HG03521 (cell line): ENCODE measurements at regions not wholly inside any gene's neighbourhood (a gene's known extent, or its start where the extent isn't known, plus 50 kb on each side); places are given as distances from the start of the nearest gene placed in this dataset.
"Not testable (repeated sequence)": the region's sequence is repeated elsewhere in the genome, so short reads cannot be mapped to it uniquely, and the experiment has no call there.

Source experiments
- ATAC-seq: cut with Tn5 transposase; IDR thresholded peaks from one replicate; pipeline ENCODE4 v1.9.1; 2021; ENCODE audit warnings: mild to moderate bottlenecking, moderate library complexity; ENCODE audit not compliant: unreplicated experiment

DNA sequence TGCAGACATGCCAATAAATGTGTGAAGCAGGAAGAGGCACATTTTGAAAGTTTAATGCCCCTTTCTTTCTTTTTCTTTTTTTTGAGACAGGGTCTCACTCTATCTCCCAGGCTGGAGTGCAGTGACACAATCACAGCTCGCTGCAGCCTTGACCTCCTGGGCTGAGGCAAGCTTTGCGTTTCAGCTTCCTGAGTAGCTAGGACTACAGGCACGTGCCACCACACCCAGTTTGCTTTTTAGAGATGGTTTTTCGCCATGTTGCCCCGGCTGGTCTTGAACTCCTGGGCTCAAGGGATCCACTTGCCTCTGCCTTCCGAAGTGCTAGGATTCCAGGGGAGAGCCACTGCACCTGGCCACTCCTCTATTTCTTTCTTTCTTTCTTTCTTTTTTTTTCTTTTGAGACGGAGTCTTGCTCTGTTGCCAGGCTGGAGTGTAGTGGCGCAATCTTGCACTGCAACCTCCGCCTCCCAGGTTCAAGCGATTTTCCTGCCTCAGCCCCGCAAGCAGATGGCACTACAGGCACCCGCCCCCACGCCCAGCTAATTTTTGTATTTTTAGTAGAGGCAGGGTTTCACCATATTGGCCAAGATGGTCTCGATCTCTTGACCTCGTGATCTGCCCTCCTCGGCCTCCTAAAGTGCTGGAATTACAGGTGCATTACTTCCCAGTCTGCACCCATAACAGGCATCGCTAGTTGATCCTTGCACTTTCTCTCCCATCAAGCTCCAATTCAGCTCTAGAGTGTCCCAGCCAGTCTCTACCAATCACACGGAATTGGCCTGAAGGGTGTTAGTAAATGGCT lies 77.5 kb upstream of the RUNX3 start:
- not testable (repeated sequence) for ATAC-seq

DNA sequence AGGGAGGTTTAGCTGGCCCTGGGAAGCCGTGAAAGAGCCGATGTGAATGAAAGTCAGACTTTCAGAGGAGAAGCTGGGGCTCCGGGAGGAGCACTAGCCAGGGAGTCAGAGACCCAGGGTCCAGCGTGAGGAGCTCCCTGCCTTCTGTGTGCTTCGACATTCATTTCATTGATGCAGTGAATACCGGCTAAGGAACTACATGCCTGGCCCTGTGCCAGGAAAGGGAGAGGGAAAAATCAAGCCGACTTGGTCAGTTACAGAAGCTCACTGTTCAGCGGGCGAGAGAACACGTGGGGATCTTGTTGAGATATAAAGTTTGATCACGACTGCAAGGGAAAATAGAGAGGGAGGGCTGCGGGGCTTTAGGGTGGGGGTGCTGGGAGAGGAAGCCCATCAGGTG lies 76.7 kb upstream of the RUNX3 start:
- ATAC-seq, result no peak

DNA sequence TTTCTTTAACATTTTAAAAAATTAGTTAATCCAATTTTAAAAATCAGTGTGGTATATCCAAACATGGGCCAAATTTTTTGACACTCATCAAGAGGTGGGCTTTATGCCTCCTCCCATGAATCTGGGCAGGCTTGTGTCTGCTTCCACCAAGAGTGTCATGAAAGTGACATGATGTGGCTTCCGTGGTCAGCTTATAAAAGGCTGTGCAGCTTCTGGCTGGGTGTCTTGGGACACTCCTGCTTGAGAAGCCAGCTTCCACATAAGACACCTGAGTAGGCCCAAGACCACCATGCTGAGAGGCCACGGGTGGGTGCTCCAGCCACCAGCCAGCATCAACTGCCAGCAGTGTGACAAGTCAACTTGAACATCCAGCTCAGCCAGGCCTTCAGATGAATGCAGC lies 74.3 kb upstream of the RUNX3 start:
- no peak for ATAC-seq

DNA sequence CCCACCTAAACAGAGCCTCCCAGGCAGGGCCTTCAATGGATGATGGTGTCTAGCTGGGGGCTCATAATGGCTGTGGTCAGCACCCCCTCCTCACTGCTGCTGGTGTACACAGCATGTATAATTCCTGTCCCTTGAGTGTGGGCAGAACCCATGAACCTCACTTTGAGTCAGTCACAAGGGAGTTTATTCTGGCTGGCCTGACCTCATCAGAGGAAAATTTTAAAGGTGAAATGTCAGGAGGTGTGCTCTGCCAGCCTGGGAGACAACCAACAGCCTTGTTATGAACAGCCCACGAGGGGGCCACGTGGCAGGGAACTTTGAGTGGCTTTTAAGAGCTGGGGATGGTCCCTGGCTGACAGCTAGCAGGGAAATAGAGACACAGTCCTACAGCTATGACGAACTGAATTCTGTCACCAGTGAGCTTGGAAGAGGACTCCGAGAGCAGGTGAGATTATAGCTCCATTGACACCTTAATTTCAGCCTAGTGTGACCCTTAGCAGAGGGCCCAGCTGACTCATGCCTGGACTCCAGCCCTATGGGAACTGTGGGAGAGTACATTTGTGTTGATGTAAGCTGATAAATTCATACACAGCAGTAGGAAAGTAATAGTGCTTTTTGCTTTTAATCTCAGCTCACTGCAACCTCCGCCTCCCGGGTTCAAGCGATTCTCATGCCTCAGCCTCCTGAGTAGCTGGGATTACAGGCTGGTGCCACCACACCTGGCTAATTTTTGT lies 73.5 kb upstream of the RUNX3 start:
- ATAC-seq, result no peak

DNA sequence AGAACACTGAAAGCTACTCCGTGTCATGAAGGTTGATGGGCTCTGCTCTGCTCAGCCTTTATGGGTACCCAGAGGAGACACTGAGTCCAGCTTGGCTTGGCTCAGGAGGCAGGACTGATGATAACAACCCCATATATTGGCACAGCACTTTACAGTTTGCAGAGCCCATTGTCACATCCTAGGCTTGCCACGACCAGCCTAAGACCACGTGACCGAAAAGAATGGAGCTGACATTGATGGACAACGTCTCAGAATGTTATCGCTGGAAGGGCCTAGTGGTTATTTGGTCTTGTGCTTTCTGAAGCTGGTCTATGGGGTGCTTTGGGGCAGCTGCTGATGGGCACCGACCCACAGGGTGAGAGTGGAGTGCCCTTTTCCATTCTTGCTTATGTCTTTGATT lies 72.9 kb upstream of the RUNX3 start:
- no peak for ATAC-seq

DNA sequence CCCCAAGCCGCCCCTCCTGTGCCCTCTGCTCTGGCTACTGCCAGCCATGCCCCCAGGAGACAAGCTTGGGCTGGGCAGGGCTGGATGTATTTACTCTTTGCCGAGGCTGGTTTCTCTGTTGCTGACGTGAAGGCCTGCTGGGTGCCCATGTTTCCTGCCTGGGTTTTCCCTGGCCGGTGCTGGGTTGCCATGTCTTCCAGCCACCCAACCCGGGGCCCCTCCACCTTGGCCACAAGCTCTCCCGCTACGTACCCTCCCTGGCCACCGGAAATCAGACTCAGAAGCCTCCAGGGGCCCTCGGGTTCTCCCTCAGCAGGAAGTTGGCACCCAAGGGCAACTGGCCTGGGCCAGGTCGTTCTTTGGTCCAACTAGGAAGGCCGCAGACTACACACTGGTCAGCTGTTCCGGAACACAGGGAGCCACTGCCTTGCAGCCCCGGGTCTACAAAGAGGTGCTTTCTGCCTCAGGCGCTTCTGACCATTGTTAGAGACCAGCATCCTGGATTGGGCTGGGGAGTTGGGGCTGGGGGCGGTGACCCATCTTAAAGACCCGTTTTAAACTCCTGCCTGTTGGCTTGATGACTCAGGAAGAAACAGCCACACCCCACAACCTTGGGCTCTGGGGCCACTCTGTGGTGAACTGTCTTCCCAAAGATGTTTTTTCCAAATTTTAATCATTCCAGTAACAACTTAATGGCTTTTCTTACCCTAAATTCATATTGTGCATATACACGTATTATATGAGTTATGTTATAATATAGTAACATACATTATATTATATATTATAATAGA lies 71.2 kb upstream of the RUNX3 start:
- ATAC-seq, result no peak

DNA sequence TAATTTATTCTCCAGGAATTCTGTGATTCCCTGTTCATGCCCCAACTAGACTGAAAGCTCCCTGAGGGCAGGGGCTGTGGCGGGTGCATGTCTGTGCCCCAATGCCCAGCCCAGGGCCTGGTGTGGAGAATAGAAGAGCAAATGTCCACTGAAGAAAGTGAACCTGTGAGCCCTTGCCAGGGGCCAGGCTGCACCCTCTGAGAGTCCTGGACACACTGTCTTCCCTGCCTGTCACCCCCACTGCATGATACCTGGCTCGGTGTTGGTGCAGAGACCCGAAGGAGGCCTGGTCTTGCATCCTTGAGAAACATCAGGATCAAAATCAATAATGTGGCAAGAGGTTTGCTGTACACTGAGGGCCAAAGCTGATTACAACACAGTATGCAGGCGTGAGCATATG lies 69.8 kb upstream of the RUNX3 start:
- no peak for ATAC-seq

DNA sequence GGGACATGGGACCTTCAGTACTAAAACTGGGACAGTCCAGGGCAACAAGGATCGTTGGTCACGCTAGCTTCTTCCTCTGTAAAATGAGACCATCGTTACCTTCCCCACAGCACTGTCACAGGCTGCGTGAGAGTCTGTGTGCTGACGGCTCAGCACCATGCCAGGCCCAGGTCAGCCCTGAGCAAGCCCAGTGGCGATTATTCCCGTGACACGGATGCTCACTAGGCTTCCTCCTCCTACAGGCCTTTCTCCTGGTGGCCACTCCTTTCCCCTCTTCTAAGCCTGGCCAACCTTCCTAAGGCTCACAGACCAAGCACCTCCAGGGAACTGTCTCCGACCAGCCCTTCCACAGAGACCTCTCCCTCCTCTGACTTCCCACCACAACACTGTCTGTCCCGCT lies 69.3 kb upstream of the RUNX3 start:
- no peak for ATAC-seq

DNA sequence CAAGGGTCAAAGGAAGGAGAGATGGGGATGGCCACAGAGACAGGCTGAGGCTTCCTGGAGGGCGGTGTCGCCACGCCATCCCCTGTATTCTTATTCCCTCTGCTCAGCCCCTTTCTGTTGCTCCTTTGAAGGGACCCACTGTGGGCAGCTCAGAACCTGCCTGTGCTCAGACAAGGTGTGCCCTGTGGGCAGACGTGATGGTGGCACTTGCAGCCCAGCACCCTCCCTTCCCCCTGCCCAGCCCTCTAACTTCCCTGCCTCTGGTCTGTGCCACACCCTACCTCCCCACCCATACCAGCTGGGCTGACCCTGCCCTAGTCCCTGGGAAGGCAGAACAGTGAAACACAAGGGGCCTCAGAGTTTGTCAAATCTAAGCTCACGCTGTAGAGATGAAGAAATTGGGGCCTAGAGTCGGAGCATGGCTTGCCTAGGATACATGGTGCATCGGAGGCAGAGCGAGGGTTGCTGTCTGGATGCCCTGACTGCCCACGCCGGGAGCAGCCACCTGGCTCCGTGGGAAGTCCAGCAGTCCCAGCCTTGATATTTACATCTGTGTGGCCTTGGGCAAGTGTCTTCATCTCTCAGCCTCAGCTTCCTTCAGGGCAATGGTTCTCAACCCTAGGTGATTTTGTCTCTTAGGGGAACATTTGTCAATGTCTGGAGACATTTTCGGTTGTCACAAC lies 68.6 kb upstream of the RUNX3 start:
- ATAC-seq, result no peak

DNA sequence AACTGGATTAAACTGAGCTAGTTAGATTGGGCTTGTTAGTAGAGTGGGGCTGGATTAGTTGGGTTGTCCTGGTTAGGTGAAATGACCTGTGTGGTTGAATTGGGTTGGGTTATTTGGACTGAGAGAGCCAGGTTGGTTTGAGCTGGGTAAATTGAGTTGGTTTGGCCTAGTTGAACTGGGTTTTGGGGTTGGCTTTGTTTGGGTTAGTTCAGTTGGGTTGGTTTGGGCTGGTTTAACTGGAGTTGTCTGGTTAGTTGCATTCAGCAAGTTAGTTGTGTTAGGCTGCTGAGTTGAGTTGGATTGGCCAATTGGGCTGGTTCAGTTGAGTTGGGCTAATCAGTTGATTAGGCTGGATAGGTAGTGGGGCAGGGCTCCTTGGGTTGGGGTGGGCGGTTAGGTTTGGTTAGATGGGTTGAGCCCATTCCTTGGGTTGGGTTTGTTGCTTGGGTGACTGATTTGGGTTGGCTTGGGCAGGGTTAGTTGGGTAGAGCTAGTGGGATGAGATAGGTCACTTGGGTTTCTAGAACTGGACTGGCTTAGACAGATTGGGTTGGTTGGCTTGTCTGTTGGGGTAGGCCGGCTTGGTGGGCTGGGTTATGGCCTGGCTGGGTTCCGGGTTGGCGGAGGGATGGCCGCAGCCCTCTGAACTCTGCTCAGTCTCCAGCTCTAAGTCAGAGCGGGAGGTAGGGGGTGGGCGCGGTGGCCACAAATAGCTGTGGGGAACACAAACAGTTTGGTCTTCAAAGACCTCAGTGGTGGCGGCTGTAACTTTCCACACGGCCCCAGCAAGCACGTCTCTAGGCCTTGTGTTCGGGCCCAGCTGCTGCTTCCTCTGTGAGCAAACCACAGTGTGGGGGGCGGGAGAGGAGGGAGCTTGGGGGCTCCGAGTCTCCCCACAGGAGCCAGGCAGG lies 67.2 kb upstream of the RUNX3 start:
- no peak for ATAC-seq

DNA sequence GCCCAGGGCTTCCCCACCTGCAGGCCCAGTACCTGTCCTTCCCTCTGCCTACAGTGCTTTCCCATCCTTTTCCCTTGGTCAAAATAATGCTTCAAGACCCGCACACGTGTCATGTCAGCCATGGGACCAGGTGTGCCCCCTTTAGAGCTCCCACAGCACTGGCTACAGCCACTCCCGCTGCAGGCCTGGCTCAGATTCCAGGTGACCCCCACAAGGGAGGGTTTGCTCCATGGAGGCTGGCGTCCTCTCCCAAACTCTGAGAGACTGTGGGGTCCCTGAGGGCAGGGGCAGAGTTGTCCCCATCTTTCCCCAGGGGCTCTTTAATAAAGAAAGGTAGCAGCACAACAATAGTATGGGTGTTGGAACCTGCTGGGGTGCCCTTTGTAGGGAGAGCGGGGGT lies 66.4 kb upstream of the RUNX3 start:
- no peak for ATAC-seq

DNA sequence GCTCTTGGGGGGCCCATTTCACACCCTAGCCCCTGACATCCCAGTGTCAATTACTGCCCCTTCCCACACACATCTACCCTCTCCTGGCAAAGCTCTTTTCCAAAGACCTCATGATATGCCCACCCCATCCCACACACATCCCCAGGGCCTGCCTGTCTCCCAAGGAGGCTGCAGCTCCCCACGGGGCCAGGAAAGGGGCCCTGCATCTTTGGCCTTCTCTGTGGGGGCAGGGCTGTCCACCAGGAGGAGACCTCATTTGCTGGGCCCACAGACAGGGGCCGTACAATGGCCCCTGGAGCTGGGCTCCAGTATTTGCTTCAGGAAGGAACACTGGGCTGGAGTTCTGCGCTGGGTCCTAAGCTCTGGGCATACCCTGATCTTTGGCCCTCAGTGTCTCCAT lies 65.6 kb upstream of the RUNX3 start:
- no peak for ATAC-seq

DNA sequence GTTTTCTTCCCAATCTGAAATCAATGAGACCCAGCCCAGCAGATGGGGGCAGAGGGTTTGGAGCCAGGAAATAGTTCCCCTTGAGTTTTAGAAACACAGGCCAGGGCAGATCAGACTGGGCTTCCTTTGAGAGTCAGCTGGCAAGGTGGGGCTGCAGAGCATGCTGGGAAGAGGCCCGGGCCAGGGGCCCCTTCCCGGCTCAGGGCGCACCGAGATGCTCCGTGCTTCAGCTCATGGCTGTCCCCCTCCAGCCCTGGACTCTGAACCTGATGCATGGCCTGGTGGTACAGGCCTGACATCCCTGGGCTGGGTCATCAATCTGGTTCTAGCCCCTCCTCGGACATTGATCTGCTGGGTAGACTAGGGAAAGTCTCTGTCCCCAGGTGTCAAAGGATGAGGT lies 65.1 kb upstream of the RUNX3 start:
- ATAC-seq, result no peak

DNA sequence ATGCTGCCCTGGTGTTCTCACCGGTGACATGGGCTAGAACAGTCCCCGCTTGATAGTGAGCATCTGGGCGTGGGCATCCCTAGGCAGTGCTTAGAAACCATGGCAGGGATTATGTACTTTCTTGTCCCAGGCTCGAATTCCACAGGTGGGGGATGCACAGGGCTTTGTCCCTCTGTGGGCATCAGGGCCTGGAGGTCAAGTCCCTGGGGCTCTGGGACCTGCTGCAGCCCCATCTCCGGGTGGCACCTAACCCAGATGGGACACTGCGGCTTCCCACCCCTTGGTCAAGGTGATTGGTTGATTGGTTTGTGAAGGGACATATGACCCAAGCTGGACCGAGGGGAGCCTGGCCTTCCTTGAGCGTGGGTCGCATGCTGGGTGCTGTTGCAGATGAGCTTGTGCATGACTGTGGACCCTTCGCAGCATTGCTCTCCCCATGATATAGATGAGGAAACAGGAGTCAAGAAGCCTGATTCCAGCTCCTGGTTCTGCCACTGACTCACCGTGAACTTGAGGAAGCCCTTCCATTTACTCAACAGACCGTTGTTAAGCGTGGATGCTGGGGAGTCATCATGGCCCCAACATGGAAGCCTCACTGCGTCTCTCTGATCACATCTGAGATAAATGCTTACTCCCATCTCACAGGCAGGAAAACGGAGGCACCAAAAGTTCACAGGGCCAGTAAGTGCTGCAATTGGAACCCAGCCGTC lies 64.0 kb upstream of the RUNX3 start:
- no peak for ATAC-seq

DNA sequence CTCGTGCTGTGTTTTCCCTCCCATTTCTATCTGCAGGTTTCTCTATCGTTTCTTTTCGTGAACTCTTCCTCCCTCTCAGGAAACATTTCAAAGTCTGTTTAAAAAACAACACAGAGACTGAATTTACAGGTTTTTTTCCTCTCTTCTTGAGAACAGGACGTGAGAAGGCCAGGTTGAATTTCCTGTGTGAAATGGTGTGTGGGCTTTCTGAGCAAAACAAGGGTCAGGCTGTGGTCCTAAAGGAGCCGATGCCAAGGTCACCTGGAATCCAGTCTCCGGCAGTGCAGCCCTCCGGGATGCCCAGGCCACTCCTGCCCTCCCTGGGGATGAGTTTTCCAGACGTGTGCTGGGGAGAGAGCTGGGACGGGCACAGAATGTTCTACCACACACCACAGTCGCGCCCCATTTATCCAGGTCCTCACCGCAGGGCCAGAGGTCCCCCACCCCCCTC lies 62.7 kb upstream of the RUNX3 start:
- ATAC-seq, result no peak

DNA sequence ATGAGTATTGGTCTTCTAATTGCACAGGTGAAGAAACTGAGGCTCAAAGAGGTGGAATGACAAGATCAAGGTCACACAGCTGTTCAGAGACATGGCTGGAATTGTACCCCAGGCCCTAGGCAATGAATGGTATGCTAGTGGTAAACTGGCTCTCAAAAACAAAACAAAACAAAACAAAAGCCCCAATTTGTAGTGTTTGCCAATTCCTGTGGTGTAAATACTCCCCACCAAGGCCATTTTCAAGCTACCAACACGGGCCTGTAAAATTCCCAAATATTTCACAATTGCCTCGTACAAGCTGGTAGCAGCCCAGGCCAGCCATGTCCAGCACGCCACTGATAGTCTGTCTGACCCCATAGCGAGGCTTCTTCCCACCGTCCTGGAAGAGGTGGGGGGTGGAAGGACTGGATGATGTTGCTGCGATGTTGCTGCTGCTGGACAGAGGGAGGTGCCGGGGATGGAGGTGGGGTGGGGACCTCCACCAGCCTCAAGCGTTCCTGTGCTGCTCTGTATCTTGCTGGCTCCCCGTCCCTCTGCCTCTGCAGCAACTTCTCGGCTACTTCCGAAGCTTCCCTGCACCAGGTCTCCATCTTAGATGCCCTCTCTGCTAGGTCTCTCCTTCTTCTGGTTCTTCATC lies 62.2 kb upstream of the RUNX3 start:
- ATAC-seq, result no peak

DNA sequence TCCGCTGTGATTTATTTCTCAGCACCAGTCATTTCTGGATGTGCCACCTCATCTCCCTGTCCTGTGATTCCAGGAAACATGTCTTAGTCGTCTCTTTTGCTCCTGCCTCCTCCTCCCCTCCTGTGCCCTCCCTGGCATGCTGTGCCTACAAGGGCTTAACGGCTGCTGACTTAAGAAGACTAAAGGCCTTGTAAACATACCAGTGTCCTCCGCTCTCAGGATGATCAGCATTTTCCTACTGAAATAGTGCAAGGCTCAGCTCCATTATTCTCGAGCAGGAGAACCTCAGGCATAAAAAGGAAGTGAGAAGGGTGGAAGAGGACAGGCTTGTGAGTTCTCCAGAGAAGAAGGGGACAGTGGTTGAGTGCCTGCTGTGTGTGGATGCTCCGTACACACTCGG lies 61.6 kb upstream of the RUNX3 start:
- no peak for ATAC-seq

DNA sequence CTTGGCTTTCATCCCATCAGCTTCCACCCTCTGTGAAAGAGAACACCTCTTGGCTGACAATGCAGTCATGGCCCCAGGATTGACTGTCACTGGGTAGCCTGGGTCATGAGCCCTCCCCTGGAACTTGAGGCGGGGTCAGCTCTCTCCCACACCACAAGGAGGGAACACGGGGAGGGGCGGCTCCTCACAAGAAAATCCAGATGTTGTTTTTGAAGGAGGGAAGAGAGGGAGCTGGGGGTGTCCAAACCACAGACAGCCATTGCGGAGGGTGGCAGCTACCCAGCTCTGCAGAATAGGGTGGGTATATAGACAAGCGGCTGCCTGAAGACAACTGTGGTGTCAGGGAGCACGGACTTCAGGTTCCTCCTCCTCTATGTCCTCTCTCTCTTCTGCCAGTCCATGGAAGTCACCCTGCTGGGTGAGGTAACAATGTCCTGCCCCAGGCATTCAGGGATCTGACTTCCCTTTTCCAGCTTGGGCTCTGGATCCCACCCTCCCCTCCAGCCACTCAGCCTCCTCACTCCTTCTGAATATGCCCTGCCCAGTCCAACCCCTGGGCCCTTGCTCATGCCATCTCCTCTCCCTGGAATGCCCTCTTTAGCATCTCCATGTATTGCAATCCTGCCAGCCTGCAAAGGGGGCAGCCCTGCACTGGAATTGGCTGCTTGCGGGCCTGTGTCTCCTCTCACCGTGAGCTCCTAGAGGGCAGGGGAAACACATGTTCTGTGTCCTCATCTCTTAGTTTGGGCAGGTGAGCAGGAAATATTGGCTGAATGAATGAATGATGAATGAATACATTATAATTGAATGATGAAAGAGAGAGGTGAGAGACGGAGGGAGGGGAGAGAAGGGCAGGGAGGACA lies 60.9 kb upstream of the RUNX3 start:
- no peak for ATAC-seq
